ENCODE measurements at regions not wholly inside any gene's neighbourhood (a gene's known extent, or its start where the extent isn't known, plus 50 kb on each side); places are given as distances from the start of the nearest gene placed in this dataset.

GRCh38 chr10:44557596-44558191, 172.8 kb upstream of the CXCL12 start:
- TF ChIP-seq CTCF (IDR thresholded peaks at IDR 0.05), result no peak
- TF ChIP-seq POLR2A (IDR thresholded peaks at IDR 0.05), result no peak
- Histone ChIP-seq H3K4me3 (no peak overlapping the region), H3K27ac (no peak overlapping the region), H3K27me3 (no peaks in the 10 kb centered on the region), H3K4me1 (no peaks in the 10 kb centered on the region), H3K9me3 (no peaks in the 10 kb centered on the region), H3K36me3 (no peaks in the 10 kb centered on the region)
- DNase-seq, result no peak
- intact Hi-C loops (cut with DNase I; ENCODE audit: low total_unique reads), result no loop called here

- intact Hi-C loops (cut with DNase I; ENCODE audit: low total_unique reads), result no loop called here
- no peak for TF ChIP-seq CTCF (IDR thresholded peaks at IDR 0.05)
Observed at GRCh38 chr10:44558521-44558920, 173.6 kb upstream of the CXCL12 start.

DNA sequence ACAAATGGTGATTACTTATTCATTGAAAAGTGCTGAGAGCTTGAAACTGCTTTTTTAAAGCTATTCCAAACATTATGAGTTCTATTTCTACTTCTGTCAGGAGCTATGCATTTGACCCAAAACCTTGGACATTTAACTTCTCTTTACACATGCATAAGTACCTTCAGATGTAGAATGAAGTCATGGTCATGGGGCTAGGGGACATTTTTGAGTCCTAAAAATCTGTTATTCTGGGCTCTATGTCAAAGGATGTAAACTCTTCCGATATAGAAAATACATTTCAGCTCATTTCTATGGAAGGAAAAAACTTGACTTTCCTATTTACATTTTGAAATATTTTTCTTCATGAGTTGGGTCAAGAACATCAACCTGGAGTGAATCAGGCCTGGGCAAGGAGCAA, 179.5 kb upstream of the CXCL12 start:
- Histone ChIP-seq H3K27ac (no peak overlapping the region), H3K4me1 (no peaks in the 10 kb centered on the region), H3K4me3 (no peak overlapping the region), H3K9me3 (no peaks in the 10 kb centered on the region), H3K36me3 (no peaks in the 10 kb centered on the region), H3K27me3 (no peaks in the 10 kb centered on the region)
- intact Hi-C loops (cut with DNase I; ENCODE audit: low total_unique reads), result no loop called here
- no peak for DNase-seq
- no peak for TF ChIP-seq CTCF (IDR thresholded peaks at IDR 0.05)
- TF ChIP-seq POLR2A (IDR thresholded peaks at IDR 0.05), result no peak

More at GRCh38 chr10:44558521-44558920, 173.6 kb upstream of the CXCL12 start:
- Histone ChIP-seq H3K27me3 (no peaks in the 10 kb centered on the region), H3K9me3 (no peaks in the 10 kb centered on the region), H3K4me3 (no peak overlapping the region), H3K27ac (no peak overlapping the region), H3K4me1 (no peaks in the 10 kb centered on the region), H3K36me3 (no peaks in the 10 kb centered on the region)
- no peak for DNase-seq

- no peaks in the 10 kb centered on the region for H3K4me1 ChIP-seq
- TF ChIP-seq POLR2A (IDR thresholded peaks at IDR 0.05) (no peak), CTCF (IDR thresholded peaks at IDR 0.05) (no peak)
- no peaks in the 10 kb centered on the region for H3K9me3 ChIP-seq
- no peak for DNase-seq
- H3K27me3 ChIP-seq, result no peaks in the 10 kb centered on the region
- H3K4me3 ChIP-seq, result no peak overlapping the region
- intact Hi-C loops (cut with DNase I; ENCODE audit: low total_unique reads), result no loop called here
- no peaks in the 10 kb centered on the region for H3K36me3 ChIP-seq
- H3K27ac ChIP-seq, result no peak overlapping the region
Observed at GRCh38 chr10:44564790-44565189, 179.9 kb upstream of the CXCL12 start.

- no peaks in the 10 kb centered on the region for H3K27me3 ChIP-seq
- no peaks in the 10 kb centered on the region for H3K4me1 ChIP-seq
- DNase-seq, result no peak
- H3K27ac ChIP-seq, result no peak overlapping the region
- intact Hi-C loops (cut with DNase I; ENCODE audit: low total_unique reads), result no loop called here
- no peak overlapping the region for H3K4me3 ChIP-seq
- TF ChIP-seq CTCF (IDR thresholded peaks at IDR 0.05), result no peak
- no peak for TF ChIP-seq POLR2A (IDR thresholded peaks at IDR 0.05)
- H3K9me3 ChIP-seq, result no peaks in the 10 kb centered on the region
- H3K36me3 ChIP-seq, result no peaks in the 10 kb centered on the region
Observed at GRCh38 chr10:44566786-44567185, 181.9 kb upstream of the CXCL12 start.

Measured in uterus (tissue), 3 donors.